HS-27A (cell line): ENCODE measurements at regions not wholly inside any gene's neighbourhood (a gene's known extent, or its start where the extent isn't known, plus 50 kb on each side); places are given as distances from the start of the nearest gene placed in this dataset.
"Not testable (repeated sequence)": the region's sequence is repeated elsewhere in the genome, so short reads cannot be mapped to it uniquely, and the experiment has no call there.

Source experiments
- DNase-seq: peaks from one replicate; pipeline ENCODE4 v3.0.0-alpha.2; 2012; ENCODE audit warnings: low read depth, missing footprints

DNA sequence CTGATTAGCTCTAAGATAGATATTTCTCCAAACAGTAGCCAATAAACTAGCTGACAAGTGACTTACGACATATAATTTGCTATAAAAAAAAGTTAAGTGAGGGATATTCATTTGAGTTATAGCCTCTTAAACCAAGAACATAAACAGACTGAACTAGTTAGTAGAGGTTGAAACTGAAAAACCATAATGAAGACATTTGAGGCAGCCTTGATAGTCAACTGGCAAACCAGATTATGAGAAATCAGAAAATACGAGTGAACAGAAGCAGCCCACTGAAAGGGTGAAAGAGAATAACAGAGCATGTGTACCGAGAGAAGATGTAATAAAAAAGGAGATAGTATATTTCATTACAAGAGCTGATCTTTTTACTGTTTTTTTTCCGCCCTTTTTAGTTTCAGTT, 698.1 kb upstream of the SETBP1 start:
- no peak for DNase-seq

DNA sequence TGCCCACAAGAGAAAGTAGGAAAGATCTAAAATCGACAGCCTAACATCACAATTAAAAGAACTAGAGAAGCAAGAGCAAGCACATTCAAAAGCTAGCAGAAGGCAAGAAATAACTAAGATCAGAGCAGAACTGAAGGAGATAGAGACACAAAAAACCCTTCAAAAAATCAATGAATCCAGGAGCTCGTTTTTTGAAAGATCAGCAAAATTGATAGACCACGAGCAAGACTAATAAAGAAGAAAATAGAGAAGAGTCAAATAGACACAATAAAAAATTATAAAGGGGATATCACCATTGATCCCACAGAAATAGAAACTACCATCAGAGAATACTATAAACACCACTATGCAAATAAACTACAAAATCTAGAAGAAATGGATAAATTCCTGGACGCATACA, 693.6 kb upstream of the SETBP1 start:
- not testable (repeated sequence) for DNase-seq

DNA sequence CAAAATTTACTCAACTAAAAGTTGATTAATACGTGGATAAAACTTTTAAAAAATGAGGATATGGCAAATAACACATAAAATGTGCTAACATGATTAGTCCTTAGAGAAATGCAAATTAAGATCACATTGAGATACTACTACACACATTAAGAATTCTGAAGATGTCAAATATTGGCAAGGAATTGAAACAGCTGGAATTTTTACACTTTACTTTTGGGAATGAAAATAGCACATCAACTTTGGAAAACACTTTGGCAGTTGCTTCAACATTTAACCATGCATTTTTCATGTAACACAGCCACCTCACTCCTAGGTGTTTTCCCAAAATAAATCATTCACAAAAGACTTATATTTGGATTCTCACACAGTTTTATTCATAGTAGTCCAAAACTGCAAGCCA, 687.9 kb upstream of the SETBP1 start:
- DNase-seq: no peak

DNA sequence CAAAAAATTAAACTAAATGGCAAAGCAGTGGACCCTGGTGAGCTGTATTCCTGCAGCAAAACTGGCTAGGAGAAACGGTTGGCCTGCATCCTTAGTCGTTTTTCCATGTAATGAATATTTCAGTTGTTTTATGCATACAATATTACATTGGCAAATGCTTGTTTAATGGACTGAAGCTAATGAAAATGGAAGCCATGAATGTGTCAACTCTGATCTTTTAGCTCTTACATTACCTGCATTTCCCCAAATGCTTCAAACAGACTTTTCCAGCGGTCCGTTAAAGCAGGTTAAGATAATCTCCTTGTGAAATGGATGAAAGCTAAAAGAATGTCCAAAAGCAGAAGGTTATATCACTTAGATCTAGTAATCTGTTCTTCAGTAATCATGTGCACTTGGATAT, 686.3 kb upstream of the SETBP1 start:
- no peak for DNase-seq

DNA sequence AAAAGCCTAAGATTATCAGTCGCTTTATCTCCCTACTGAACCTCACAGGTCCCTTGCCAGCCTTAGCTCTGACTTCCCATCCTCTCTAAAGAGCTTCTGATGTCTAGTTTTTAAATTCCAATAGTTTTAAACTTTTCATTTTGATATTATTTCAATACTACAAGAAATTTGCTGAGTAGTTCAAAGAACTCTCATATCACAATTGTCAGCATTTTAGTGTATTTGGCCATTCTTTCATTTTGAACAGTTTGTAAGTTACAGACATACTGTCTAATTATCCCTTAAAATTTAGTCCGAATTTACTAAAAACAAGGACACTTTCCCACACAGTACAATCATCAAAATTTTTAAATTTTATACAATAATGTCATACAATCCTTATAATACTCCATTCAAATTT, 666.8 kb upstream of the SETBP1 start:
- no peak for DNase-seq

DNA sequence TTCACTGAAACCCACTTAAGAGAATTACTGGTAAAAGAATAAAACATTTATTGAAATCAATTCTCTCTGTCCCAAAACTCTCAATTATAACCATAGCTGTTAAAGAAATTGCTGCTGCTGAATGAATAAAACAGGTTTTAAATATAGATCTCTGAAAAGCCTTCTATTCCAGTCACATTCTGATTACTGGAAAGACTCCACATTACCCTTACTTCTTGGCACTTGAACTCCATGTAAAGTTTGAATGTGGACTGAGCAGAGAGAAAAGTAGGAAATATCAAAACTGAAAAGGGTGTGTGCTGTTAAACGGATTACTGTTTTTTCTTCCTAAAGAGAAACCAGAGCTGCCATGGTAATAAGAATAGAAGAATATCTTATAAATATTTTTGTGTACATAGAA, 655.3 kb upstream of the SETBP1 start:
- DNase-seq: no peak

DNA sequence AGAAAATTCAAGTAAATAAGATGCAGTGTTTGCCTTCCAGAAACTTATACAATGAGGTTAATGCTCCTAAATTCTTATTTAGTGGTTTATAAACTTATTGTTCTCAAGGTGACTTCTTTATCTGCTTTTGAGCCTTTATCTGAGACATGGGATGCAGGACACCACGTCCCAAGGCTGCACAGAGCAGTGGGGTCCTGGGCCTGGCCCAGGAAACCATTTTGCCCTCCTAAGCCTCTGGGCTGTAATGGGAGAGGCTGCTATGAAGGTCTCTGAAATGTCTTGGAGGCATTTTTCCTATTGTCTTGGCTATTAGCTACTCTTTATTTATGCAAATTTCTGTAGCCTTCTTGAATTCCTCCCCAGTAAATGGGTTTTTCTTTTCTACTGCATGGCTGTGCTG, 652.6 kb upstream of the SETBP1 start:
- DNase-seq: no peak

DNA sequence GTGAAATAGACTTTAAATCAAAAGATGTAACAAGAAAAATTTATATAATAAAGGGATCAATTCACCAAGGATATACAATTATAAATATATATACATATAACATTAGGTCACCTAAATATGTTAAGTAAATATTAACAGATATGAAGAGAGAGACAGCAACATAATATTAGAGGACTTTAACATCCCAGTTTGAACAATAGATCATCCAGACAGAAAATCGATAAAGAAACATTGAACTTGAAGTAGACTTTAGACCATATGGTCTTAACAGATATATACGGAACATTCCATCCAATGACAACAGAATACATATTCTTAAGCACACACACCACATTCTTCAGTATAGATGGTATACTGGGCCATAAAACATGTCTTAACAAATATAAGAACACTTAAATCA, 649.6 kb upstream of the SETBP1 start:
- no peak for DNase-seq

DNA sequence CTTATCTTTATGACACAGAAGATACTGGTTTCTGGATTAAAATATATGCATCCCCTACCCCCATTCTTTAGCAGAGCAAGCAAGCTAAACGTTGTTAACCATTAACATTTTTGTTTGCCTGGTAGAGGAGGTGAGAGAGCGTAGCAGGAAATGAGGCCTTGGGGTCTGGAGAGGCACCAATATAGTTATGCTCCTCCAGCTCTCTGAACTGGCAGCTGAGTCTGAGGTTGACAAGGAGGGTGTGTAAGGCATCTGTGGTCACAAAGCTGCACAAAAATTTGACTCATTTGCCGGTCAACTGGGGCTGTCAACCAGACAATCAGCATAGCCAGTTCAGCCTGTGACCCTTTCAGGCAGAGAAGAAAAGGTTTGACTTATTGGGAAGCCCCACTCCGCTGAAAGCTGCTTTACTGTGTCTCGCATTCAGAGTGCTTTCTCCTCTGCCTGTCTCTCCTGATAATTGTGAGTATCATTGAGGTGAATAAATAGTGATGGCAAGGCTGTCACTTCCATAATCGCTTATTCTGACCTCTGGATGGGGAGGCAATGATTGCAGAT, 647.5 kb upstream of the SETBP1 start:
- DNase-seq: no peak

DNA sequence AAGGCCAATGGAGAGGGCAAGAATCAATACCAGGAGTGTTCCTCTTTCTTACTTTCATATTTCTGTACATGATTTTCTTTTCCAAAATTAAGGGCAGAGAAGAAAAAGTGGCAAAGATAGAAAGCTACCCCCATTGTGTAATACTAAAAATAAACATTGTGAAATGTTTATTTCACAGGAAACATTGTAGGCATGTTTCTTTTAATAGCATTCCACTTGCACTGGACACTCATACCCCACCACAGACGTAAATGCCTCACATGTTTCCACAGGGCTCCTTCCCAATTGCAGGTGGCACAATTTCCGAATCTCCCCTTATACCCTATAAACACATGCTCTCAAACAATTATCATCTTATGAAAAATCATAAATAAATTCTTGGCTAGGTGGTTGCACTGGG, 645.1 kb upstream of the SETBP1 start:
- DNase-seq: no peak

DNA sequence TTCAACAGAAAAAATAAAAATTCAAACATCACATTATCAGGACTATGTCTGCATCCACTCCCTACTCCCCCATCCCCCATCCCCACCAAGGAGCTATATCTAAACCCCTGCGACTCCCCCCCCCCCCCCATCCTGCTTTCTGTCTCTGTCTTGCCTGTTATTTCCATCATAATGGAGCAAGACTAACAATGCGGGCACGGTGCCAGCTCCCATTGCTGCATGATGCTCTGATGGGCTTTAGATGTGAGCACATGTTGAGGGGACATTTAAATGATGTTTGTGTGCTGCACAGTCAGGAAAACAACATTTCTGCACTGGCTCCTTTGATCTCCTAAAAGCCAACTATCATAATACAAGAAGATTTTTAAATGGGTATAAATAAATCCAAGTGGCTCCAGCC, 644.2 kb upstream of the SETBP1 start:
- no peak for DNase-seq

DNA sequence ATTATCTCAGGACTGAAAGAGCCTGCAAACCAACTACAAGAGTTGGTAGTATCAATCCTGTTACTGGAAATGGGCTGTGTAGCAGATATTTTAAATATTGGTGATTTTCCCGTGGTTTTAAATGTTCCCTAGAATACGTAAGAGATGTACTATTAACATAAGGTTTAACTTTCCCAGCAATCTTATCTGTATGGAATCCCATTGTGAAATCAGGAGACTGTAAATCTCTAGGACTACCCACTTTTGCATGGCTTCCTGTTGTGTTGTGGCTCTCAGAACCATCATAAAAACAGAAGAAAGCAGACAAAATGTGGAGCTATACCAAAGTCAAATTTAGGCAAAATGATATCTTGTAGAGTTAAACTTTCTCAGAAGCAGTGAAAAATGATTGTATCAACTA, 641.5 kb upstream of the SETBP1 start:
- no peak for DNase-seq

DNA sequence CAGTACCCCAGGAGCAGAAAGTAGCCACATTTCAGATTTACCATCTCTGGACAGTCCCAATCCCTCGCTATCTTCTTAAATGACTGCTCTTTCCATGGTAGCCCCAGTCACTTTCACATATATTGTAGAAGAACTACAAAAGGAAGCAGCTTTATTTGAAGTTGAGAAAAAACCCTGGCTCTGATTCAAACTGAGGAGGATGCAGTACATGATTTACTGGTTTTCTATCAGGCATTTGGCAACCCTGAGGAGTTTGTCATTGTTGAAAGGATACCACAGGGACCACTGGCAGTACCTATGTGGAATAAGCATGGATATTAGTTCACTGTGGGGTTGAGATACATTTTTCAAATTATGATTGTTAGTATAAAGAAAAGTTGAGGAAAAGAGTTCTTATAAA, 640.9 kb upstream of the SETBP1 start:
- DNase-seq: no peak

DNA sequence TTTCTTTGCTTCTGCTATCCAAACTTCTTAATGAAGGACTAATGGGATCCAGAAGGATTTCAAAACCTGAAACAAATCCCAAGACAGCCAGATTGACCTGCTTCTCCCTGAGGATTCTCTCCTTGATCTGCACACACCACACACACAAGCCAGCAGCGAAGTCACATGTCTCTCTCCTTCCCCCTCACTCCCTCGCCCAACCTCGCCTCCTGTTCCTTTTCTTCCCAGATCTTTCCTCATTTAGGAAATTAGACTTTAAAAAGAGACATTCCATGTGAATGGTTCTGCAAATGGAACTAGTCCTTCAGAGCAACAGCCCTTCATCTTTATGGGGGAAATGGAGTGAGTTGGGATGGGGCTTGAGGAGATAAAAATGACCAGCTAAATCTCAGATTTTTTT, 639.1 kb upstream of the SETBP1 start:
- no peak for DNase-seq

DNA sequence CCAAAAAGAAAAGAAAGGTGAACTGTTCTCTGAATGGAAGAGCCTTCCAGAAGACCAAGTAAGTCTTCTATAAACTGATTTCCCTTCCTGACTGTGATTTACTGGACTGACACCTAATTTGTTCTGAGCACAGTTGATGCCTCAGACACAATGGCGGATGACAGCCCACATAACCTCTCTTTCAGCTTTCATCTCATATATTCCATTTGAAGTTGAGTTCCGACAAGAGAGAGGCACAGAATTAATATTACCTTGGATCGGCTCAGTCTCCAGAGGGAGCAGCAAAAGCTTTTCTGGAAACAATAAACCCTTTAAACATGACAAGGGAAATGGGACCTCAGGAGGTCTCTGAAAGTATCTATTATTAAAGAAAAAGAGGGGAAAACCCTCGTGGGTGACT, 638.7 kb upstream of the SETBP1 start:
- no peak for DNase-seq

DNA sequence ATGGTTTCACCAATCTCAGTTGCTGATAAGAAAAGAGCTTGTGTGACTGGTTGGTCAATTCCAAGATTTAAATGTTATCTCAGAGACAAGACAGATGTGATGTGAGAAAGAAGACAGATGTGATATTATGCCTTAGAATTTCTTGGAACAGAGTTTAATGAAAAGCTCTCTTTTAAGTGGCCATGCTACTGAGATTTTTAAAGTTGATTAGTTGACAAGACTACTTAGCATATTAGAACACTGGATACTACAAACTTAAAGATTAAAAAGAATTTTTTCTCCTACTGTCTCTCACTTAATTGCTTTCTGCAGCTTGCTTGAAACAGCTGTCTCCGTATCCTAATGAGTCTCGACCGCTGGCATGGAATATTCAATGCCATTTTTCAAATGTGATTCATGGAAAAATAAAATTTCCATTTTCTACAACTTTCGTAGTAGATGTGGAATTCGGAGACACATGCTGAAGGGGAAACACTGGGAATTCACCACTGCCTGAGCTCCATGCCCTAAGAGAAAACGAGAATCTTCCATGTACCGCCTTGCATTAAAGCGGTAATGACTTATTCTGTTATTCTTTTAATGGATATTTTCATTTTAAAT, 634.2 kb upstream of the SETBP1 start:
- no peak for DNase-seq

DNA sequence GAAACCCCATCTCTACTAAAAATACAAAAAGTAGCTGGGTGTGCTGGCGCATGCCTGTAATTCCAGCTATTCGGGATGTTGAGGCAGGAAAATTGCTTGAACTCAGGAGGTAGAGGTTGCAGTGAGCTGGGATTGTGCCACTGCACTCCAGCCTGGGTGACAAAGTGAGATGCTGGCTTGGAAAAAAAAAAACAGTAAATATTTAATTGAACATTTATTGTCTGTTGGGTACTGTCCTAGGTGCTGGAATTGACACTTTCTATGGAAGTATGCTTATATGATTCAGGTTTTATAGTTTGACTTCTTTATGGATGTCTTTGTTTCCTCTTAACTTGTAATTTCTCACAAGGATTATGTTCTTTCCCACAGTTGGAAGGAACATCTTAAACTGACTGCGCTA, 633.1 kb upstream of the SETBP1 start:
- DNase-seq: no peak

DNA sequence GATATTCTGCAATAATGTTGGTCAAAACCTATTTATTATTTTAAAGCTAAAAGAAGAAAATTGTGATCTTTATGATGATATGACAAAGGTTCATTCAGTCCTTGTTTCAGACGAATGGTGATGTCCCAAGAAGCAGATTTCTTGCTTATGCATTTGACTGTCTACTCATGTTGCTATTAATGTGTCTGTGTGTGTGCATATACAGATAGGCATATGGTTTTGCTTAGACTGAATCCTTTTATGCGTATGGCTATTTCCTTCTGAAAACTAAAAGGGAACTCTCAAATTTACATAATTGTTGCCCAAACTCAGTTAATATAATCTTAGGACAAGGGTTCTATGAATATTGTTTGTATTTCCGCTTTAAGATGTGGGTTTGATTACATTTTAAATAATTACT, 632.3 kb upstream of the SETBP1 start:
- DNase-seq: no peak

DNA sequence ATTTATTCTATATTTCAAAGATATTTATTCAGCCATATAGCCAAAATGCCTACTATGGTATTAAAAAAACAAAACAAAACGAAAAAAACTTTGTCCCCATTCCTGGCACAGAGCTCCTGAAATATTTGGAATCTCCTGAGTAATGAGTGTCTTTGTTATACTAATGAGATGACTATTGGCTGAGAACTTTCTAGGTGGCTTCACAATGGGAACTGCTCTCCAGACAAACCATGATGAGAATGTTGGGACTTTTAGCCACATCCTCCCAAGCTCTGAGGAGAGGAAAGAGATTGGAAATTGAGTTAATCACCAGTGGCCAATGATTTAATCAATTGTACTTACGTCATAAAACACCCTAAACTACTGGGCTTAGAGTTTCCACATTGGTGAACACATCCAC, 631.8 kb upstream of the SETBP1 start:
- no peak for DNase-seq

DNA sequence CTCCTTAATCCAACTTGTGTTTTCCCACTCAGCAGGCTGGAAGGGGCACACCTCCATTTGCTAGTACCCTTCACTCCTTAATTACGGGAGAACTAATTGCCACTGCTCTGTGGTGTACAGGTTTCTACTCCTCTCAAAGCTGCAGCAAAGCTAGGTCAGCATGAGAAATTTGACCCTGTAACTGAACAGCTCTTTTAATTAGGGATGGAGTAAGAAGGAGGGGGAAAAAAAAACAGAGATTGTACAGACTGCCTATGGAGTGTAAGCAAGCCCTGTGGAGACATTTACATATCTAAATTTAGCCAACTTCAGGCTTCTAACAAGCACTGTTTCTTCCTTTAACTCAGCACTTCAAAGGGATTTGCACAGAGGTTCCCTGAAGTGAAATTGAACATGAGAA, 629.7 kb upstream of the SETBP1 start:
- no peak for DNase-seq

DNA sequence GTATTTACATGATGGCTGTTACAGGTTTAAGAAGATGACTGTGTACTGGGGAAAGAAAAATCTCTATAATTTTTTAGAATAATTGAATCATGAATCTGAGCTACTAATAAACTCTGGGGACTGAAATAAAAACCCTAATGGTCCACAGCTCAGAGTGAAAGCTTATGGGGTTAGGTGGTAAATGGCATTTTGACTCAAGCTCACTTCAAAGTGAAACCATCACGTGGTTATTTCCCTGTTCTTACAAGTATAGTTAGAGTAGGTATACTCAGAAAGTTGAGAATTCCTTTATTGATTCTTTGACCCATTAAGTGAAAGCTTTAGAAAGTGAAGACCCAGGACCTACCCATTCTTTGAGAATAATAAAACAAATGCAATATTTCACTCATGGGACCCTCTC, 626.2 kb upstream of the SETBP1 start:
- no peak for DNase-seq

DNA sequence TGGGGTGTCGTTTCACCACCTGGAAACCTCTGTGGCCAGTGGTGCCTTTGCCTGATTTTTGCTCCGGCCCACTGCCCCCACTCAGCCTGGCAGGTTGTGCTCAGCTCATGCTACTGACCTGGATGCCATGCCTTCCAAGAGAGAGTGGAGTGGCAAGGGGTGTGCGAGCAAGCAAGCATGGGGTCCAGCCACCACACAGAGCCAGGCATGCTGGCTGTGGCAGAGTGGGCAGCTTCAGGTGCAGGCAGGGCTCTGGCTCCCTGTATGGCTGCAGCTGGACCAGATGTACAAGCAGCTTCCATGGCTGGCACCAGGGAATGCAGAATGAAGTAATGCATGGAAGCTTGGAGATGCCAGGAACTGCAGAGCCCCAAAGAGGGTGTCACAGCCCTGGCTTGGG, 620.5 kb upstream of the SETBP1 start:
- no peak for DNase-seq

DNA sequence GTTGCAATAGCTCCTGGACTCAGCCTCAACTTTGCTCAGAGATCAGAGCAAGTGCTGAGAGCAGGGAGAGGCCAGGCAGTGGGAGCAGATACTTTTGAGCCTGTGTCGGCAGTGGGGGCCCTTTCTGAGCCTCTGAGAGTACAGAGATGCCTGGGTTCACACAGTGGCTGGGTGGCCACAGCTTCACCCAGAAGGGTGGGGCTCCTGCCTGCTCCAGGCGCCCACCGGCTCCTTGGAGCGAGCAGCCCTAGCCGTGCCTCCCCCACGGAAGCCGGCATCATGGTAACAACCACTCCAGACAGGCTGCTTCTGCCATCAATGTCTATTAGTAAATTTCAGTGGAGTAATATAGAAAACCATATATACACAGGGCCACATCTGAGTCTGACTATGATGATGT, 619.2 kb upstream of the SETBP1 start:
- no peak for DNase-seq

DNA sequence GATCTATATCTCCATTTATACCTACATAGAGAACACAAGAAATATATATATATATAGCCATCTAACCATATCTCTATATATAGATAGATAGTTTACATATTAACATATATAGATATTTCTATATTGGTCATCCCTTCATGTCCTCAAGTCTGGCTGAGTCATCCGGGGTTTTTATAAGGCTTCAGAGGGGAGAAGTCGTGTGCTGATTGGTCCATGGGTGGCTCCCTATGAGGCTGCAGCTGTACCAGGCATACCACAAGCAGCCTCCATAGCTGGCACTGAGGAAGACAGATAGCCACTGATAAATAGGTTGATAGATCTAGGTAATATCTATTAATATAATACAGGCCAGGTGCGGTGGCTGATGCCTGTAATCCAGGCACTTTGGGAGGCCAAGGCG, 618.3 kb upstream of the SETBP1 start:
- no peak for DNase-seq

DNA sequence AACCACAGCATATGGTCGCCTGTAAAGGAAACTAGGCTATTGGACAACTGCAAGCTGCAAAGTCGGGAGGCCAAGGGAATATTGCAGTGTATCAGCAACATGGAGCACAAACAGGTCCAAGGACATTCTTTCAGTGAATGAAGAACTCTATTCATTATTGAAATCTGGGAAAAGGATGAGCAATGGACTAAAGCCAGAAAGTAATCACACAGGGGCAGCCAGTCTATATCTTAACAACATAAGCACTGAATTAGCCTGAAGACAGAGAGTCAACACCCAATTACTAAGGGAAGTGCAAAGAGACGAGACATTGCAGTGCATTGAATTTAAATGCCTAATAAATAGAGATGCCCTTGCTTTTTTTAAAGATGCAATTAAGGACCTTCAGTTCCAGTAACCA, 615.5 kb upstream of the SETBP1 start:
- DNase-seq: no peak
